Mucosa of gallbladder (tissue), 1 donor: ENCODE measurements at regions not wholly inside any gene's neighbourhood (a gene's known extent, or its start where the extent isn't known, plus 50 kb on each side); places are given as distances from the start of the nearest gene placed in this dataset.

Experiments
- DNase-seq: peaks from one replicate; pipeline ENCODE4 v3.0.0-alpha.2; 2020; ENCODE audit warnings: low spot score
- donor health status: DM: no; HTN: no; CAD: no.

DNA sequence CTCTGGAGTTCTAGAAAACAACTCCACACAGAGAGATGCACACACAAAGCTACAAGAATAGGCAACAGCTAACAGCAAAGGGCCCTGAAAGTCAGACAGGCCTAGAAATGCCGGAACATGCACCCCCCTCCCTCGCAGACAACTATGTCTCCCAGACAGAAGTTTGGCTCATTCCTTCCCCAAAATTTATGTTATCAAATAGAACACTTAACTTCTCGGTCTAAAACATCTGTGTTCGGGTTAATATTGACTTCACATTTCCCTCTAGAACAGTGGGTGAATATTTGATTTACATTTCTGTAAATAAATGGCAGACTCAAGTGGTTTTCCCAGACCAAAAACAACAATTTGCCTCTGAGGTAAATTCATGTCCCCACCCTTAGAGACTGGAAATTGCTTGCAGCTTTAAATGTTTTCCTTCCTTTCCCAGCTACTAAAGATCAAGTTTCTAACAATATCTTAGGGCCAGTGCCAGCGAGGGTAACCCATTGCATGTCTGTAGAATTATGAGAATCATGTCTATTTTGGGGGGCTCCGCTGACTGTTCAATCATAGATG lies 92.5 kb upstream of the INHBA start:
- DNase-seq = no peak

DNA sequence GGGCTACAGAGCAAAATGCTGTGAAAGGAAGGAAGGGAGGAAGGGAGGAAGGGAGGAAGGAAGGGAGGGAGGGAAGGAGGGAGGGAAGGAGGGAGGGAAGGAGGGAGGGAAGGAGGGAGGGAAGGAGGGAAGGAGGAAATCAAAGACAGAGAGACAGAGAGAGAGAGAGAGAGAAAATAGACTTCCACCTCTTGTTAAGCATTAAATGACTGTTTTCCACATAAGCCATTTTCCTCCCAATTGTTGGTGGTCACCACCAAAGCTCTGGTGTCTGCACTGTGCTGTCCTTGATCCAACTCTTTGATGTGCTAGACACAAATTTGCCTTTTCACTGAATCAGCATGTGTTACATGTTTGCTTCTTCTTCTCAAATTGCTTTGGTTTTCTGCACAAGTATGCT lies 90.7 kb upstream of the INHBA start:
- DNase-seq = no peak

DNA sequence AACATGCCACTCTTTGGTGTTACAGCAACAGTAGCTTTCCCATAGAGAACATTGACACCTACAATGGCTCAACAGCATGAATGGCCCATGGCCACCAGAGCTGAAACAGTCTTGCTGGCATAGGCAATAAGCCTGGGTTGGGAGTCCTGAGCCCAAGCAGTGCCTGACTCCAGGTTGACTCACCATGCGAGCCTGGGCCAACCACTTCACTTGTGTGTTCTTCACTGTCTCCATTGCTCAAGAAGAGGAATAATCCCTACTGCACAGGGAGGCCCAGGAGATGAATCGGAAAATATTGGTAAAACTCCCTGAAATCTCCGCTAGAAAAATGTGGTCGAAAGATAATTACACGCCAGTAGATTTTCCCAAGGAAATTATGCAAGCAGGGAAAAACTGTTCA lies 89.2 kb upstream of the INHBA start:
- no peak for DNase-seq

DNA sequence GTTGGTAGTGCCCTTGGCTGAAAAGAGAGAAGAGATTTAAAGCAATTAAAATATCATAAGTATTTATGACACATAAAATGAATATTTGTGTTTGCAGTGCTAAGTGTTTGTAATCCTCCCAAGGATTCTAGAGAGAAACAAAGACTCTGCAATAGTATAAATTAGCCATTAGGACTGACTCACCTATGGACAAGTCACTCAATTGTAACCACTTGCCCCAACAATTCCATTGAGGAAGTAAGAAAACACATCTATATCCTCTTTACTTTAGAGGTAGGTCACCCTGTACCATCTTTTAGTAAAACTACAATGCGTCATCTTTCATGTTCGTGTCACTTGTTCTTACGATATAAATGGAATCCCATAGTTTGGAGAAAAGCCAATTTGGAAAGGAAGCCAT lies 85.7 kb upstream of the INHBA start:
- no peak for DNase-seq

DNA sequence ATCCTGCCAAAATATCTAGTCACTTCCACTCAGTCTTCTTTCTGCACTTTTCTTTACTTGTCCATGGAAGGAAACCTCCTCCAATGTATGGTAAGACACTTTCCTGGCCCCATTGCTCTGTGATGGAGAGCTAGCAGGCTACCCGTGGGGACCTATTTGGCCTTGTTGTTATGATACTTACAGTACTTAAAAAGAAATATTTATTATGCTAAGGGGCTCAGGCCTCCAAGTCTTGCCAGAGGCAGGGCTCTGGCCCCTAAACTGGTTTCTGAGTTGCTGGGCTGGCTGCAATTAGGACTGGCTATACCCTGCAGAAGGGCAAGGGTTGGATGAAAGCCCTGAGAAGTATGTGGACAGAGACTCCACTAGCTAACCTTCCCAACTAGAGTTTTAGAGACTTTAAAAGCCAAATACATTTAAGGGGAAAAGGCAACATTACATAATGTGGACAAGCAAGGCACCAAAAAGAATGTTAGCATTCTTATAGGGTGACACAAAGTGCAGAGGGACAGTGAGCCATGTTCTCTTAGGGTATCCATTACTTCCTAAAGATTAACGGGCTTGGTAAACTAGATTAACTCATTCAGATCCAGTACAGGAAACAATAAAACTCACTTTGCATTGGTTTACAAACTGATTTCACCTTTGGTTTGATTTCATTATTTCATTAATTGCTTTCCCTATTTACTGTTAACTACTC lies 84.9 kb upstream of the INHBA start:
- no peak for DNase-seq

DNA sequence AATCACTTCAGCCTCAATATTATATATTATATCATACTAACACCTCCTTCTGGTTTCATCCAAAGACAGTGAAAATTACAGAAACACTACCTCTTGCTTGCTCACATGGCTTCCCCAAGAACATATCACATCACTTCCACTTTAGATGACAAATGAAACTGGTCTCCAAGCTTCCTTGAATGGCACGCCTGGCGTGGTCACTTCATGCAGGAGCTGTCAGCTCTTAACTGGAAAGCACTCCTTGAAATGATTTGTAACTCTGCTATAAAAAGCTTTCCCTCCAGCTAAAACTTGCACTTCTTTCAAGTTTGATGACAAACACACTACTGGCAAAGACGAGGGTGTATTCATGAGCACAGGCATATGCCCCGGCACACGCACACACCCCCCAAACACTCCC lies 84.1 kb upstream of the INHBA start:
- no peak for DNase-seq

DNA sequence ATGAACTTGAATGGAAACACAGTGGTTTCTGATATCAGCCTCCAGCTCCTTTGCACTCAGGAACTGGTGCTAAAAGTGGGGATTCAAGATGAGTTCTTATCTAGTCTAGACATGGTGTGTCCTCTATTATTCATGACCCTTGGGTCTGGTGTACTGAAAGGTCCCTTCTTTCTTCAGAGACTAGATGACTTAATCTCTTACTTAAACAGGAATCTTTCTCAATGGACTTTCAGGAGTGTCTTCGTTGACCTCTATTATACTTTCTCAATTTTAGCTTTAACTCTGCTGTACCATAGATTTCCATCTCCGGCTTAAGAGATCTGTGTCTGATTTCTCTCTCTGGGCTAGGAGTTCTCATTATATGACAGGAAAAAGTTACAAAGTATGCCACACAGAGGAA lies 83.5 kb upstream of the INHBA start:
- DNase-seq = no peak

DNA sequence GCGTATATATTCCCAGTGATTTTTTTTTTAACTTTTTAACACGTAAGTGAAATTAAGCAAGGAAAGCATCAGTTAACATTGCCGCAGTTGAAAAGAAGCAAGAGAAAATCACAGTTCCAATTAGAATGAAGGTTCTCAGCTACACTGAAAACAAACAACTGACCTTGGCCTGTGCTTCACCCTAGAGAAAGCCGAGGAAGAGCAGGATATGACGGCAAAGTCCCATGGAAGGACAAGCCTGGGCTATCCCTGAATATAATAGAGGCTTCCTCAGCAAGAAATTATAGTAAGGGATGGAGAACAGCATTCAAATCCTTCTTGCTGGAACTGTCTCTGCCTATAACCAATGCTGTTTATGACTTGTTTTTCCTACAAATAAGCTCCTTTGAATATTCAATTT lies 83.0 kb upstream of the INHBA start:
- no peak for DNase-seq

DNA sequence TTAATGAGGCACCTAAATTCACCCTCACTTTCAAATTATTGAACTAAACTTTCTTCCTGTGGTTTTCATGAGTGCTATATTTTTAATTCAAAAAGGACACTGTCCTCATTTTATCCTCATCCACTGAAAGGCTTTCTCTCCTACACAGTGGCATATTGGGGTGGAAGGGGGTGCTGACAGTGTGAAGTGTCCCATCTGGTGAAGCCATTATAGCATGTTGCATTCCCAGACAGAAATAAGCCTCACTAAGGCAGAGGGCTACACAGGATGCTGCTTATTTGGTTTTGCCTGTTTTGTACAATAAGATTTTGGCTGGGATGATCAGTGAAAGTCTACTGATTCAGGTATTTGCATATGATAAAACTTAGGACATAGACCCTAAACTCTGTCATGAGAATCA lies 82.4 kb upstream of the INHBA start:
- DNase-seq = no peak

DNA sequence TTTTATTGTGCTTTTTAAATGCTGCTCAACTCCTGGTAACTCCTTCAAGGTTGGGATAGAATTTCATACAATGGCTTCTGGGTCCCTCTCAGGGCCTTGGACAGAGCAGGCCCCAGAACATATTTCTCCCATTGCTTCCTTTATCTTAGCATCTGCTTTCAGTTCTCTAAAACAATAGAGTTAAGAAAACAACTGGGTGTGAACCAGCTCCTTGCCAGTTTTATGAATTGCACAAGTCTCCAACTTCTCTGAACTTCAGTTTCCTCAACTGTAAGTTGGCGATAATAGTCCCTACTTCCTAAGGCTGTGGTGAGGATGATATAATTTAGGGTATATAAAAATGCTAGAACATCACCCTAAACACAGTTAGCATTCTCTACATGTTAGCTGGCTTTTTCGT lies 77.0 kb upstream of the INHBA start:
- DNase-seq = no peak

DNA sequence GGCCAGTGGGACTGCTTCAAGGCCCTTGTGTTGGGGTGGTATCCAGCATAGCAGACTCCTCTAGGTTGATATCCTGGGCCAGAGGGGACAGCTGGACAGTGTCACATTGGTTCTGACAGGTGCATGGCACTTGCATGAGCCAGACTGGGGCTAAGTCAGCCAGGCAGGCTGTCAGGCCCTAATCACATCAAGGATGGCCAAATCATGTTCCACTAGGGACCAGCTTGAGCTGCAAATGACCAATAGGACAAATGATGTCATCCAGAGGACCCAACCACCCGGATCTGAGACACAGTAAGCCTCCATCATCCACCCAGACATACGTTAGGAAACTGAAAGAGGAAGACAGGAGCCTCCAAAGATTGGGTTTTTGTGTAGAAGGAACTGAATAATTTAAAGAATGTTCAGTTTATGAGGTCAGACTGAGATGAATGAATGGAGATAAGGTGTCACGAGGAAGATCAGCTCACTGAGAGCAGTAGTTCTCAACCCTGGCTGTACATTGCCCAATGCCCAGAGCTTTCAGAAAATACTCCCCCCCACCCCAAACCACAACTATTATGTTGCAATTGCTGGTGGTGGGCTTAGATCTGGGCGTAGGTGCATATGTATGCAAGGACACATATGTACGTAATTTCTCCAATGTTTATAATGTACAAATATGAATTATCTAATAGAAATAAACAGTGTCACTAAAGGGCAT lies 75.2 kb upstream of the INHBA start:
- DNase-seq = no peak

DNA sequence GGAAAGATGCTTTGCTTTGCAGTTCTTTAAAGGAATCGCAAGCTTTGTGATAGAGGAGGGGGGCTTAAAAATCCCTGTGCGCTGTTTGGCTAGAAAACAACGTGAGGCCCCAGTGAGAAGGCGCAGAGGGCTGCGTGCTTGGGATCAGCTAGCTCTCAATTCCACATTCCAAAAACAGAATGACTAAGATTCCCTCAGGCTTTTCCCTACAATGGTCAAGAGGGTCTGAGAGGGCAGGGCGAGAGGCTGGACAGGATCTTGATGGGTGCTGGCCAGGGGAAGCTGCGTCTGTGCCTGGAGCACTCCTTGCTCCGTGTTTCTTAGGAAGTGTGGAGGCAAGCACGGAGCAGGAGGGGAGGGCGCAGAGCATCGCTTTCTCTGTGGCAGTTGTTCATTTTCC lies 72.1 kb upstream of the INHBA start:
- DNase-seq = no peak

DNA sequence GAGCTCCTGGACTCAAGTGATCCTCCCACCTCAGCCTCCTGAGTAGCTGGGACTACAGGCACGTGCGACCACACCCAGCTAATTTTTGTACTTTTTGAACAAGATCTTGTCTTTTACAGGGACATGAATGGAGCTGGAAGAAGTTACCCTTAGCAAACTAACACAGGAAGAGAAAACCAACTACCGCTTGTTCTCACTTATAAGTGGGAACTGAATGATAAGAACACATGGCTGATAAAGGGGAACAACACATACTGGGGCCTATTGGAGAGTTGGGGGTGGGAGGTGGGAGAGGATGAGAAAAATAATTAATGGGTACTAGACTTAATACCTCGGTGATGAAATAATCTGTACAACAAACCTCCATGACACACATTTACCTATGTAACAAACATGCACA lies 70.9 kb upstream of the INHBA start:
- no peak for DNase-seq

DNA sequence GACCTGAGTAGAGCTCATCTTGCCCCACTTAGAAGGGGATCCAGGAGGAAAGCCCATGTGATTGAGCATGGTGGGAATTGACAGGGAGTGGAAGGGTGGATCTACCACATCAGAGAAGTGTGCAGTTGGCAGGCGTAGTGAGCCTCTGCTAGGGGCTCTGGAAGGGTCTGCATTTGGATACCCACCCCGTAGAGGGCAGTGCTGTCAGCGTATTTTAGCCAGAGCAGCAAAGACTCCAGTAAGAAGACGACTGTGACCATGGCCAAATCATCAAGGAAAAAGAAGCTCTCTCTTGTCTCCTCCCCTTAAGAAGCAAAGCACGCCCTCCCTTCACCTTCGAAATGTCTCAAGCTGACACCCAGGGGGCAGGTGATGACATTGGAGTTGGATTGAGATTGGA lies 68.8 kb upstream of the INHBA start:
- DNase-seq = no peak

DNA sequence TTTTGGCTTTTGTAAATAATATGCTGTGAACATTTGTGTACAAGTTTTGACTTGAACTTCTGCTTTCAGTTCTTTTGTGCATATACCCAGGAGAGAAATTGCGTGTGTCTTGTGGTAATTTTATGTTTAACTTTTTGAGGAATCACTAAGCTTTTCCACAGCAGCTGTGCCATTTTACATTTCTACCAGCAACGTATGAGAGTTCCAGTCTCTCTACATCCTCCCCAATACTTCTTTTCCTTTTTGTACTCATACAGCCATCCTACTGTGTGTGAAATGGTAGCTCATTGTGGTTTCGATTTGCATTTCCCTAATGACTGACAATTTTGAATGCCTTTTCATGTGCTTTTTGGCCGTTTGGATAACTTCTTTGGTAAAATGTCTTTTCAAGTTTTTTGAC lies 66.3 kb upstream of the INHBA start:
- DNase-seq = no peak

DNA sequence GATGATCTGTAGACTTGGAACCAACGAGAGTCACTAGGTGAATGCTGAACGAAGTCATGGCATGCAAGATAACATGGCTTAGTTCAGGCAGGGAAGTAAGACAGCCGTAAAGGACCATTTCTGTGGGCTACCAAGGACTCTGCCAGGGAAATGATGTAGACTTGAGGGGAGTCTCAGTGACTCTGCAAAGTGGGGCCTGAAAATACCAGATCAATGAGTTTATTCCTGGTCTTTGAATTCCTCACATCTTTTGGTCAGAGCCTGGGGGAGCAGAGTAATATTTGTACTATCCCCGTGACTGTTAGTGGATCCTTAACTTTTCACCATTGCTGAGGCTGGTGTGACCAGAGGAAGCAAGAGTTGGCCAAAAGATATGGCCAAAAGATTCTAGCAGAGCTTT lies 60.7 kb upstream of the INHBA start:
- DNase-seq = no peak

DNA sequence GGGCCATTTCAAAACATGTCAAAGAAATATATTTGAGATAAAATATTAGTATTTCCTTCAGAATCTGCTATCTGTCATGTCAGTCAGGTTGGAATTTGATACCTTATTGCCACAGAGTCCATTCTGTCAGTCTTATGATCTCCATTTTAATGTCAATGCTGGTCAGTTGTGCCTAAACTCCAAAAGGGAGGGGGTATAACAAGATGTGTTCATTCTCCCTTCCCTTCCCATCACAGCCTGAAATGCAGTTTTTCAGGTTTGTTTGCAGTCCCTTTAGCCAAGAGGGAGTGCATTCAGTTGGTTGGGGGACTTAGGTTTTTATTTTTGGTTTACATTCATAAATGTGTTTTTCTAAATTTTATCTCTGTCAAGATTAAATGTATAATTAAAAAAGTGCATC lies 59.8 kb upstream of the INHBA start:
- DNase-seq = no peak

DNA sequence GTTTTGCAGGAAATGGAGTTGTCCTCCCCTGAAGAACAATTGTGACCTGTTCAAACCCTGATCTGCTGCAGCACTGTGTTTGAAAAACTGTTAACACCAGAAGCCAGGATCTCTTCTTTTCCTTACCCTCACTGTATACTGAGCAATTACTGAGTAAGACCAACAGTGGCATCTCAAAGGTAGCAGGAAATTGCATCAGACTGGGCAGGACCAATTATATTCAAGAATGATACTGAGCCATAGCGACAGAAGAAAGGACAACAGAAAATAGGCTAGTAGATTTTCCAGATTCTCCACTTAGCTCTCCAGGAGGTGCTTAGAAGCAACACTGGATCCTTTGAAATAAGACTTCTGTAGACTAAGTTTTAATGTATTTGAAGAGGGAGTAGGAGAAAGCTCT lies 57.4 kb upstream of the INHBA start:
- no peak for DNase-seq

DNA sequence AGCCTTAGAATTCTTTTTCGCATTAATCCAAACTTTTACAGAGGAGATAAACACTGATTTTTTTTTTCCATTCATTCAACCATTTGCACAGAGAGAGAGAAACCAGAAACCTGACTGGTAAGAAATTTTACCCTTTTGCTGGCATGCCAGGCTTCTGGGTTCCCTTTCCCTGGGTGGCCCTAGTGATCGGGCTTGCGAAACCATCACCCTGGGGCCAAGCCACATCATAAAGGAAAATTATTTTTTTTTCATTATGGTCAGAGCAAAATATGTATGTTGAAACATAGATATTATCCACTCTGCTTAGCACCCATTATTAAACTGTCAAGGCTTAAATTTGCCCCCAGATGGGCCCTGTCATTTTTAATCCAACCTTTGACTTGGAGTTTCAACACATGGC lies 55.4 kb upstream of the INHBA start:
- DNase-seq = no peak

DNA sequence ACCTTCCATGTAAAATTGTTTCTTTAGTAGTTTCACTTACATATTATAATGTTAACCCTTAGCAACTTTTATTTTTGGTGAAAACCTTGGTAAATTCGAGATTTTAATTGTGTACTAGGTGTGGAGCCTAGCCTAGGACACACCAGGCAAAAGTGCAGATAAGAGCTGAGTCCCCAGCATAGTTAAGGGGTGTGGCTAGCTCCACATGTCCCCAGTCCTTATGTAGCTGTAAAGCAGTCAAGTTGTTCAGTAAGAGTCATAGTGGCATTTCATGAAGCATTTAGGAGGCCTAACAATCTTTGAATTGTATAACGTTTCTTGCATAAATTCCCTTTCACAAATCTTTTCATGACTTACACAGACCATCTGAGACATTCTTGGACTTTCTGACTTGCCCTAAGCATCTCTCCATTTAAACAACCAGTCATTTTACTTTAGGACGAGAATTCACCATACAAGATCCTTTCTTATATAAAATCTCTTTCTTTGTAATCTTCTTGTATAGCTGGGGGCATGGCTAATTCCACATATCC lies 53.8 kb upstream of the INHBA start:
- DNase-seq = no peak

DNA sequence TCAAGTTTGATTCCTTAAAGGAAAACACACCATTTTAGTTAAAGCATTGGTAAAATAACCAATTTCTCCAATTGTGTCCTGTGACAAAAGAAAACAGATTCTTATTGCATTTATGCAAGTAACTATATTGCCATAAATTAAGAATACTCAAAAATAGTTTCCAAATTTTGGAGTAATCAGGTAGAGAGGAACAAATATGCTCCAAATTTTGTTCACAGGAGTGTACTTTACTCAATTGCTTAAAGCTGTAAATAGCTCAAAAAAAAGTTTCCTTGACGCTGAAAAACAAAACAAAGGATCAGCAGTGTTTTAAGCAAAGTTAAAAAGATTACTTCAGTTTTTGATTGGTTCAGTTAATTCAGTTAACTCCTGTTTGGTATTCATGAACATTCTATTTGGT lies 52.2 kb upstream of the INHBA start:
- DNase-seq = no peak

DNA sequence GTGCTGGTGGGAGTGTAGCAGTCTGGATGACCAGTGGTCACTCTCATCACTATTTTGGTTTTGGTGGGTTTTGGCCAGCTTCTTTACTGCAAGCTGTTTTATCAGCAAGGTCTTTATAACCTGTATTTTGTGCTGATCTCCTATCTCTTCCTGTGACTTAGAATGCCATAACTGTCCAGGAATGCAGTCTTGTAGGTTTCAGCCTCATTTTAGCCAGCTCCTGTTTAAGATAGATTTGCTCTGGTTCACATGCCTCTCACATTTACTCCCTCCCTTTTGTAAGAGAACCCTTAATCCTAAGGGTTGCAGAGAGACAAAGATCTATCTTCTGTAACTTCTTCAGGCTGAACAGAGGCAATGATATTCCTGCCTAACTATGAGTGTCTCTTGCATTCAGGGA lies 51.2 kb upstream of the INHBA start:
- DNase-seq = no peak
